SU-DHL-6 (cell line): ENCODE measurements at regions not wholly inside any gene's neighbourhood (a gene's known extent, or its start where the extent isn't known, plus 50 kb on each side); places are given as distances from the start of the nearest gene placed in this dataset.

Experiments
- CTCF ChIP-seq: fragments of 200-600 bp; sonication (generic); IDR thresholded peaks from one replicate; pipeline ENCODE4 v1.5.1; 2017; ENCODE audit warnings: antibody characterized with exemption, mild to moderate bottlenecking, low read length, moderate library complexity; ENCODE audit not compliant: insufficient read depth, poor library complexity, severe bottlenecking
- EZH2phosphoT487 ChIP-seq: fragments of 200-600 bp; sonication (generic), shearing (Covaris generic); conservative IDR thresholded peaks from 2 replicates; pipeline ENCODE4 v1.6.1; 2018; ENCODE audit warnings: mild to moderate bottlenecking, antibody characterized with exemption, low read length, moderate library complexity, mixed read lengths

GRCh38 chr5:98570661-98571191, 202.7 kb upstream of the RGMB start:
- TF ChIP-seq EZH2phosphoT487 (no peak), CTCF (no peak)
